GM19193 (cell line): ENCODE measurements at regions not wholly inside any gene's neighbourhood (a gene's known extent, or its start where the extent isn't known, plus 50 kb on each side); places are given as distances from the start of the nearest gene placed in this dataset.

Experiments used
- POLR2A ChIP-seq: IDR thresholded peaks from 4 replicates; pipeline ENCODE4 v1.6.1; 2011; ENCODE audit not compliant: insufficient read depth, insufficient read length; ENCODE audit errors: extremely low read depth

DNA sequence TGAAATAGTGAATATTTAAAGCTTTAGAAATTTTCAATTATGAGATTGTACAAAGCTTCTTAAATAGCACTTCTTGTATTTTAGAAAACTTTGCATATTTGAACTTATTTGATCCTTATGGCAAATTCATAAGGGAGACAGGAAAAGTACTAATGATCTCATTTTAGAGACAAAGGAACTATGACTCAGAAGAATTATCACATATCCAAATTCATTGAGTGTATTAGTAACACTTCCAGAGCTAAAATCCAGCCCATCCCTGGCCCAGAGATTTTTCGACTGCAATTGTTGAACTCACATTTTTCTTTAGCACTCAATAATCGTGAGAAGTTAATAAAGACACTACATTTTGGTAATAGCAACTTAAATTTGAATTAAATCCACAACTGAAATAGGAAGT is 704.3 kb downstream of the EPM2A start:
- no peak for TF ChIP-seq POLR2A

DNA sequence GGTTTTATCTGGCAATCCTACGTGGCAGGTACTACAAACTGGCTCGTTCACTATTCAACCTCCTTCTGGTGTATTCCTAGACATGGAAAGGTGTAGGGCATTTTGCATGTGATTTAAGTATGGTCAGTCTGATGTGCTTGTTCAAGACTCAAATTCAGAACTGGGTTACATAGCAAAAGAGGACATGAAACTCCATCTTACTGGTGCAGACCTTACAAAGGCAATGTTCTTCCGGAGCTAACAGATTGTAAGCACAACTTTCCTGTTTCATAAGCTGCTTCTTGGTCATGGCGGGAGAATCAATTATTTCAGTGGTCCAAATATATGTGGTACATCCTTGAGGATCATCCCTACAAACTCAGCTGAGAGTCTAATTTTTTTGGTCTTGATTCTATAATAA is 703.4 kb downstream of the EPM2A start:
- no peak for TF ChIP-seq POLR2A

- no peak for TF ChIP-seq POLR2A
Measured at GRCh38 chr6:145032562-145033145, 702.7 kb downstream of the EPM2A start.

DNA sequence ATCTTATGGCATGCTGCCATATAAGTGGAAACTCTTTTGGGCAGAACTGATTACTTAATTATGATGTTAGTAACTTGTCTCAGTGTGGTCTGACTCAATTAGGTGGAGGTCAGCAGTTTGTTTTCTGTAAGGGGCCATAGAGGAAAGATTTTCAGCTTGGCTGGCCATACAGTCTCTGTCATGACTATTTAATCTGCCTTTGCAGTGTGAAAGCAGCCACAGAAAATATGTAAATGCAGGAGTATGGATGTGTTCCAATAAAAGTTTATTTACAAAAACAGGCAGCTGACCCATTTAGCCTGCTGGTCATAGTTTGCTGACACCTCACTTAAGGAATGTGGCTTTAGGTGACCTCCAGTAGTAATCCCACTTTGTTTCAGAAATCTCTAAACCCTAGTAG is 700.7 kb downstream of the EPM2A start:
- TF ChIP-seq POLR2A = no peak

DNA sequence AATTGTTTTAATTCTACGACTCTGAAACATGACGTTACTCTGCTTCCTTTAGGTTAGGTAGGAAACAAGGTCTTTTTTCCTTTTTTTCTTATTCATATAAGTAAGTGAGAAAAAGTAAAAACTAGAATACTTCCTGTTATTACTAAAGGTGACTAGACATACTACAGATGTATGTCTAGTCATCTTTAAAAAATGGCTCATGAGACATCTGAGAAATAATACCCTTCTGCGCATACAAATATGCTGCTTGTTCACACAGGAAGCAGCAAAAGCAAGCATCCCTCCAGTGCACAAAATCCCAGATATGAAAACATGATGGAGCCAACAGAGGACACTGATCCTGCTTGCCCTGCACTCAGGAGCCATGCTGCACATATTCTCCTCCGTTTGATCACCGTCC is 699.1 kb downstream of the EPM2A start:
- TF ChIP-seq POLR2A = no peak

DNA sequence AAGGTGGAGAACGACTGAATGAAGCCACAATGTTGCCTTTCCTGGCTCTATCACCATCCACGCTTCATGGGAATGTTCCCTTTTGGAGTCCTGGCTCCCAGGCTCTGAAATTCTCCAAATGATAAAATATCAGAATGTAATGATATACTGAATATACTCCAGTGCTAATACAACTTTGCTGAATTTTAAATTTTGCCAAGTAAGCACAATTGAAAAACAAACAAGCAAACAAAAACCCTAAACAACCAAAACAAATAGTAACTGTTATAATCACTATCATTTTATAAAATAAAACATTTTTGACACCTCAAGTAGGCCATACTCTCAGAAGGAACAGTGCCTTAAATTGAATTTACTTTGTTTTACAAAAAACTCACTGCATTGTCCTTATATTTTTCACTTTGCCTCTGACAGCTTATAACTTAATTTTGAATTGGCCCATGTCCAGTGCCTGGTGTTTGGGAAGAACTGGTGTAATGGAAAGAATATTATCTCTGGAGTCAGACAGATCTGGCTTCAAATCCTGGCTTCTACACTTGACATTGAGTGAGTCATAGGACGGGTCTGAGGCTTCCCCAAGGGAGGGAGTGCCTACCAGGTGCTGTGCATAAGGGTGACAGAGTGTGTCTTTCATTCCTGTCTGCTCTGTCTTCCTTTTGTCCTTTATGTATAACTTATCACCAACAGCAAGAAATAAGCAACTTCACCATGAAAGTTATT is 698.3 kb downstream of the EPM2A start:
- TF ChIP-seq POLR2A = no peak

DNA sequence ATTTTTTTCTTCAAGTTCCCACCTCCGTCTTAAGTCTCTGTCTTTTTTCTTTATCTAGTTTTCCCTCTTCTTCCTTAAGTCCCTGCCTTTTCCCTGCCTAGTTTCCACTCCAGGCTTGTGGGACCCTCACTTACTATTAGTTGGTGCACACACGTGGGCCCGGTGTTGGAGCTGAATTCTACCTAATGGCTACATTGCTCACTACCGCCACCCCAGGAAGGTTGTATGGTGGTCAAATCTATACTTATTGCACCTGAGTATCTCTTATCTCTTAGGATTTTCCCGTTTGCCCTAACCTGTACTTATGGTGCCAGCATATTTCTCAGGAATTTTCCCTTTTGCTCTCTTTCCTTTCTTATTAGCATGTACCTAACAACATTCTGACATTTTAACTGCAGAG is 692.8 kb downstream of the EPM2A start:
- TF ChIP-seq POLR2A = no peak

DNA sequence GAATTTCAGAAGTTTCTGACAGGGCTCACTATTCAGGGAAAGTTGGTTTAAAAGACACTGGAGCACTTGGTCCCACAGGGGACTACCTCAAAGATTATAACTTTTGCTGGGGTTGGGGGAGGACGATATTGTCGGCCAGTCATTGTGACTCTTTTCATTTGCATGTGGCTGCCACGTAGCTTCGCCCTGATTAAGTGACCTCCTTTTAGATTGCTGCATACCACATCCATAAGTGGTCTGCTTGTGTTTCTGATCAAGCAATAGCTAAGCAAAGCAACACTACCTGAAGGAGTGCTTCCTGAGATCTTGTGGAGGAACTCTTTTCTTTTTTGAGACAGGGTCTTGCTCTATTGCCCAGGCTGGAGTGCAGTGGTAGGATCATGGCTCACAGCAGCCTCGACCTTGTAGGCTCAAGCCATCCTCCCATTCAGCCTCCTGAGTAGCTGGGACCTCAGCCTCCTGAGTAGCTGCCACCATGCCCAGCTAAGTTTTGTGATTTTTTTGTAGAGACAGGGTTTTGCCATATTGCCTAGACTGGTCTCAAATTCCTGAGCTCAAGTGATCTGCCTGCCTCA is 691.3 kb downstream of the EPM2A start:
- TF ChIP-seq POLR2A = no peak

DNA sequence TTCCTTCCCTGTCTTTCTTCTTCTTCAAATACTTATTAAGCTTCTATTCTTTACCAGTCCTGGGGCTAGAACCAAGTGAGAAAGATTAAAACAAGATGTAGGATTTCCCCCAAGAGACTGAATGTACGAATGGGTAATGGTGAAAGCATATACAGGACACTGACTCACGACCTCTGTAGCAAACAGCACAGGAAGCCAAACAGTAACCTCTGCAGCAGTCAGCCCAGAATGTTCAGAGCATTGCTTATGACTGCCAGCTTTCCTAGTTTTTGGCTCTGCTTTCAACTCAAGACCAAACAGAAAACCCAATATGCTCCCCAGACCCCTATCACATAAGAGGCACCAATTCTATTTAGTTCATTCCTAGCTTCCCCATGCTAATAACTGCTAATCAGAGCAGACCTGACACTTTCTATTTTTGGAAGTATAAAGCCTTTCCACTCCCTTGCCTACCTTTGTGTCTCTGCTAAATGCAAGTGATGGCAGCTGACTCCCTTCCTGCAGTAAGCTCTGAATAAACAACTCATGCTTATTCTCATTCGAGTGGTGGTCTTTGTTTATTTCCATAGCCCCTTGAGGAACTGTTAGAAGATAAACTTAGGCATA is 690.6 kb downstream of the EPM2A start:
- TF ChIP-seq POLR2A = no peak

DNA sequence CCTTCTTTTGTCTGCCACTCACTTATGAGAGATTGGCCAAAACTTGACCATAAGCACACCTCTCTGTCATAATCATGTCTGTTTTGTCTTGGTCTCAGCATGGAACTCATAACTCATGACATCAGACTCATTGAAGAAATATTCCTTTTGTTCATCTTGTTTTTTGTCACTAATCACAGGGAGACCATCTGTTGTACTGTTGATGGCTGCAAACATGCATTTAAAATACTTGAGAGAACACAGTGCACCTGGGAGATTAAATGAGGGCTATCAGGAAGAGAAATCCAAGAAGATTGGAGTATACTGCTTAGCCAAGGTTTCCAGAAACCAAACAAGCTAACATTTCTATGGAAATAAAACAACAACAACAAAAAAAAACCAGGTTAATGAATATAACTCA is 689.7 kb downstream of the EPM2A start:
- no peak for TF ChIP-seq POLR2A

- TF ChIP-seq POLR2A = no peak
Measured at GRCh38 chr6:145047891-145048290, 687.4 kb downstream of the EPM2A start.

DNA sequence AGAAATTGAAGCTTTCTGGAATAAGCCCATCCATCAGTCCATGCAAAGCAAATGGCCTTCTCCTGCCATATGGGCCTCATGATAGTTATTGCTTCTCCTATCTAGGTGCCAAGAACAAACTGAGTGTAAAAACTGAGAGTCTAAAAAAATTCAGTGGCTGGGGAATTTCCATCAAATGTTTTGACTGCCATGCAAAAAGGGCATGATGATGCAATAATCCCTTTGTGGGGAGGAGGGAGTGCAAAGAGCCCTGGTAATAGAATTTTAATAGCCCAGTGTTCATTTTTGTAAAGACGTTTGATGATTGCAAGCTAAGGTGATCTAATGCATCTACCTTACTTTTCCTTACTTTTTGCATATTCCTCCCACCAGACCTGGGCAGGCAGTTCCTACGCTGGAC is 683.7 kb downstream of the EPM2A start:
- TF ChIP-seq POLR2A = no peak

DNA sequence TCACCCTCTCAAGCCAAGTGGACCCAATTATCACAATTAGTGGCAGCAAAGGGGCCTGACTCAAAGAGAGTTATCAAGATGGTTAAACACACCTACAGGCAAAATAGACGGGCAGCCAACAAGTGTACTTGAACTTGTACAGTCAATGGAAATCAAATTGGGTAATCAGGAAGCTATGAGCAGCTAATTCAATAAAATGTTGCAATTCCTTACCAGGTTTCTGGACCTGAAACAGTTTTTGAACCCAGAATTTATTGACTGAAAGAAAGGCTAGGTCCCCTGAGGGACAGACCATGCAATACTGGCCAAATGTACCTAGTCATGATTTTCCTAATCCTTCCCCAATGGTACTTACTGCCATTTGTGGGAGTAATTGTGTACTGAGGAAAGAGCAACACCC is 679.8 kb downstream of the EPM2A start:
- no peak for TF ChIP-seq POLR2A

GRCh38 chr6:145060714-145061113 is 674.6 kb downstream of the EPM2A start:
- TF ChIP-seq POLR2A = no peak

- TF ChIP-seq POLR2A = no peak
Measured at GRCh38 chr6:145063091-145063490, 672.2 kb downstream of the EPM2A start.

GRCh38 chr6:145067430-145067829 is 667.9 kb downstream of the EPM2A start:
- TF ChIP-seq POLR2A = no peak
